UCSD-AML1 (cell line): ENCODE measurements at regions not wholly inside any gene's neighbourhood (a gene's known extent, or its start where the extent isn't known, plus 50 kb on each side); places are given as distances from the start of the nearest gene placed in this dataset.
A peak's percentile ranks its signal among the peaks of the same experiment; 100 is the strongest.

Experiments
- DNase-seq: peaks from one replicate; lab custom pipeline; 2025; ENCODE audit not compliant: unreplicated experiment; lab: John Stamatoyannopoulos, UW

DNA sequence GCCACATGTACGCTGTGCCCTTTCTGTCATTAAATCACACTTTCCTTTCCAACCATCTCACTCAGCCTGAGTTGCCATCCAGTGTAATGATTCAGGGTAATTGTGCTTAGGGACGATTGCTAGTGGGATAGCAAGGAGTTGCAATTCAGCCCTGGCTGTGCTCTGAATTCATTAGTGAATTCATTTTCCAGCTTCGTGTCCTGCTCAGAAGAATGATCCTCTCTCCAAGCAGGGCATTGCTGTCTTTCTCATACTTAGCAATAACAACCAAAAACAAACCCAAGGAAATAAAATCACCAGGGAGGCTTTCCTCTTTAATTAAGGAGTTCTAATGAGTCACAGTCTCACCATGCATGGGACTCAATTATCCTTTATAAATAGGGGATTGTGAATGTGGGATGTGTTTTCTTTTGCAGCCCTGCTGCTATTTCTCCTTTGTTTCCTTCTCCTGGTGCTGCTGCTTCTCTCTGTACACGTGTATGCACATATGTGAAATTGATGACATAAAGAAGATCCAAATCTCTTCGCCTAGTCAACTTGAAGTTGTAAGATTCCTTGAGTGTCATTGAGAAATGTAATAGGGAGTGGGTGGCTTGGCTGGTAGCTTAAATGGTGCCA lies 167.0 kb downstream of the TSEN15 start:
- no peak for DNase-seq

DNA sequence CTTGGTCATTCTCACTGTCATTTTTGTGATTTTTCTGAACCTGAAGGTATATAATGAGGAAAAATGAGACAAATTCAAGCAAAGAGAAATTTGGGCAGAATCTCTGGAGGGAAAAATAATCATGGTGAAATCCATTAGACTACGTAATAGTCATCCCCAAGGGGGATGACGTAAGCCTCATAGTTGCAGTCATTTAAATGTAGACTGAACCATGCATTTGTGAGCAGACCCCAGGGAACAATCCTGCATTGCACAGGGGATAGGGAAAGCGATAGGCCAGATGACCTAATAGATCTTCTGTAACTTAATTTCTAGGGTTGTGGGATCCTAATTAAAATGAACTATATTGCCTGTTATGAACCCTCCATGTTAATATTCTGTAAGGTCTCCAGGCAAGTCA lies 167.4 kb upstream of the C1orf21 start:
- no peak for DNase-seq

DNA sequence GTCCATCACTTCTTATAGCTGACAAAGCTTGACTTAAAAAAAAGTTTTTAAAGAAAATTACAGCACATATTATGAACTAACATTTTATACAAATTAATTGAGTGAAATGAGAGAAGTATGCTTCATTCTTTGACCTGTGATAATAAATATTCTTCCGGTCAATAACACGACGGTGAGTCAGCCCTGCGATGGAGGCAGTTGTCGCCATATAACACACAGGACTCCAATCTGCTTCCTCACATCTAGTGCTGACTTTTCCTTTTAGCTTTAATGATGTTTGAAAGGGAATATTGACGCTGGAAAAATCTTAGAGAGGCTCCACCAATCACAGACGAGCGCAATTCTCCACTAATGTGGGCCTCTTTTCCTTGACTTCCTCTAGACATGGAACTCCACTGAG lies 166.9 kb upstream of the C1orf21 start:
- no peak for DNase-seq

- DNase-seq = no peak
These were observed 165.7 kb upstream of the C1orf21 start for GRCh38 chr1:184221087-184221486.

DNA sequence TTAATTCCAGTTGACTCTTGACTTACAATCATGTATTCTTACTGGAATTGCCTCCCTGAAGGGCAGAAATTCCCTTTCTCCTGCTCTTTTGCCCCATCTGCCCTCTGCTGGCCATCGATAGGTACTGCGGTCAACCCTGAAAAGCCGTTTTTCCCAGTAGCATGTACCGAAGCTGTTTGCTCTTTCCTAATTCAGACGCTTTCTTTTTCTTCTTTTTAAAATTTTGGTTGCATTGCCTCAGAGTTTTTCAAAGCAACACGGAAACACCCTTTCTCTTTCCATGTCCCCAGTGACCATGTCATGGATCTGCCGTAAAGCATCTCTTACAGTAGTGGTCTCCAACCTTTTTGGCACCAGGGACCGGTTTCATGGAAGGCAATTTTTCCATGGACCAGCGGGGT lies 164.2 kb upstream of the C1orf21 start:
- DNase-seq = peak; percentile 31

GRCh38 chr1:184223216-184223615 lies 163.6 kb upstream of the C1orf21 start:
- DNase-seq = no peak

GRCh38 chr1:184225283-184226099 lies 161.3 kb upstream of the C1orf21 start:
- DNase-seq = no peak

DNA sequence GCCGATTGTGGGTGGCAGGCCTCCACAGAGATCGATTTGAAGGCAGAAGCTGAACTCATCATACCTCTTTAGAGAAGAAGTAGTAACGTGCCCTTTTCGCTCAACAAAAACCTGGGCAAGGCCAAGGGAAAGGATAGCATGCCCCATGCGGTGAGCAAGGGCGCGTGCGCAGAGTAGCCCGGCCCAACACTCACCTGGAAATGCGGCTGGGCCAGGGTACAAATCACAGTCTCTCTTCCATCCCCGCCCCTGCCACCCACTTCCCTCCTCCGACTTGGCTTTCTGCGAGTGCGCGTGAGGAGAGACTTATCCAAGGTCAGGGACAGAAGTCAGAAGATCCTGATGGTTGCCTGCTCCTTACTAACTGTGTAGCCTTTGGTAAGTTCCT lies 160.7 kb upstream of the C1orf21 start:
- no peak for DNase-seq

DNA sequence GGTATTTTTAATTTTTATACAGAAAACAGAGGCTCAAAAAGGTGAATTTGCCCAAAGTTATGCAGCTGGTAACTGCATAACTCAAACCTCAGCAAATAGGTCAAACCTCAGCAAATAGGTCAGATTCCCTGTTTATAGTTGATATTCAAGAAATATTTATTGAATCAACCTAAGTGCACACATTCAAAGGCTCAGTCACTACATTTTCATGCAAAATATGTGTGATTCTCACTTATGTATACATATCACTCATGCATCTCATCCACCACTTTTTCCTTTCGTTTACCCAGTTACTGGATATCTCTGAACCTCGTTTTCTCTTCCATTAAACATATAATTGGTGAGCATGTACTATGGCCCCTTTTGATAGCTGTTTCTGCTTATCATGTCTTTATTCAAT lies 158.3 kb upstream of the C1orf21 start:
- no peak for DNase-seq

DNA sequence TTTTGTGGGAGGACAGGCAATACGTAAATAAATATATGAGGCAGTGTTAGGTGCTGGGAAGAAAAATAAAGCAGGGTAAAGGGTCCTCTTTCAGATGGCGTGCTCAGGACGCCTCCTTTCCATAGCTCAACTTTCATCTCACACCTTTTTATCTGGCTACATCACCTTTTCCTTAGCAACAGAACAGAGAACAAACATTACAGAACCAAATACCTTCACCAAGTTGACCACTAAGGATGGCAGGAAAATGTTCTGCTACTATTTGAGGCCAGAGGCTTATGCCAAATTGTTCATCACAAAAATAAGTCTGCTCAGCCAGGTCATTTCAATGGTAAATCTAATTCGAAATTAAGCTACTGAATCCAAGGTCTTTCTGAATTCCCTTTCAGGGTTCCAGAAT lies 149.2 kb upstream of the C1orf21 start:
- no peak for DNase-seq

GRCh38 chr1:184241446-184241845 lies 145.4 kb upstream of the C1orf21 start:
- DNase-seq = no peak

GRCh38 chr1:184242507-184242943 lies 144.3 kb upstream of the C1orf21 start:
- DNase-seq = no peak

GRCh38 chr1:184244962-184245361 lies 141.9 kb upstream of the C1orf21 start:
- no peak for DNase-seq

DNA sequence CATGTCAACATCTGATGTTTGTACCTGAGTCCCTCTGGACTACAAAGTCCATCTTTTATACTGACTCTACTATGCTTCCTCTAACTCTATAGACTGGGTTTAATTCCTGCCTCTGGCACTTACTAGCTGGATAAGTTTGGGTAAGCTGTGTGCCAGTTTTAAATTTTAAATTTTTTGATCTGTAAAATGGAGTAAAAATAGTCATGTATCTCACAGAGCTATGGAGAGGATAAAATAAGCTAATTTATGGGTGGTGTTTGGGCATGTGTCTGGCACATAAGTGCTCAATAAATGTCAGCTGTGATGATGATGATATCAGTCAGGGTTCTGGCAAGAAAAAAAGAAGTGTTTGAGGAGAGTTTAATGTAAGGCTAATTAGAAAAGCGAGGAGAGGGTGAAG lies 139.2 kb upstream of the C1orf21 start:
- no peak for DNase-seq

GRCh38 chr1:184253921-184254320 lies 132.9 kb upstream of the C1orf21 start:
- no peak for DNase-seq

DNA sequence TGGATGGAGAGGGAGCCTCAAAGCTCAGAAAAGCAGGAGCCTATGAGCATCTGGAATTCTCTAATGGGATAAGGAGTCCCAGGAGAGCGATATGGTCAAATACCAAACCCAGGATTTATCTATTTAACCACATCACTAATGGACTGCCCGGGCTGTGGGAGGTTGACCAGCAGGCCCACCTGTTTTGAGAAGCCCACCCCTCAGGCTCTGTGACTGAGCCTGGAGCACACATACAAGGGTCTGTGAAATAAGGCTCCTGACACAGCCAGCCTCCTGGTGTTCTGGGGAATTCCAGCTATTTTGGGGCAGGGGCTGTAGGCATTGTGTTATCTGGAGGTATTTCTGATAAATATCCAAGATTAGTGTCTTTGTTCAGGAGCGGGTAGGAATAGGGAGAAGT lies 132.0 kb upstream of the C1orf21 start:
- DNase-seq = no peak

DNA sequence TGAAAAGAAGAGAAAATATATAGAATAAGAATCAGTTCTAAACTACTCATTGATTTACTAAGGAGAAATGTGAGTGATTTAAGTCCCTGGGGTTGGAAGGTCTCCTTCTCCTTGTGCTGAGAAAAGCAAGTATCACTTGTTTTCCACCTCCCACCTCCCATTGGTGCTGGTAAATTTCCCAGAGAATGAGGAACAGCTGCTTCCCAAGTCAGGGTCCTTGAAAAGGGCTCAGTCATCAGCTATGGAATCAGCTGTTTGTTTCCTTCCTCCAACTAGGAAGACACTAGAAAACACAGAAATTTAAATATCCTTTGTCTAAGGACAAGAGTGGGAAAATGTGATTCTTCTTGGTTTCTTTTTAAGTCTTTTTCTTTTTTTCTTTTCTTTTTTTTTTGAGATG lies 131.3 kb upstream of the C1orf21 start:
- no peak for DNase-seq

- DNase-seq = no peak
These were observed 129.0 kb upstream of the C1orf21 start for GRCh38 chr1:184257873-184258272.

DNA sequence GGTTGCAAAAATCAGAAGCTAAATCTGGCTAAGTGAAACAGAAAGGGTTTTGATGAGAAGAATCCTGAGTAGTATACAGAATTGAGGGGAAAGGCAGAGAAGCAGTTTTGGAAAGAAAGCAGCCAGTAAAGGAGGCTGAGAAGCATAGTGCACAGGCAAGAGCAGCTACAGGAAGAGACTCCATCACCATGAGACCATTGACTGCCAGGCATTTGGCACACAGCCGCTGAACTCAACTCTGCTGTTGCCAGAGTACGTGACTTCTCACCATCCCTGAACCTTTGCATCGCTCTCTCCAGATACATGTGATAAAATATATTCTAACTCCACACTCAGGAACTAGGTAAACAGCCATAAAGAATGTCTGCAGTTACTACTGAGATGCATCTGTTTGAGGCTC lies 128.3 kb upstream of the C1orf21 start:
- DNase-seq = no peak

- DNase-seq = no peak
These were observed 126.4 kb upstream of the C1orf21 start for GRCh38 chr1:184260382-184260781.

DNA sequence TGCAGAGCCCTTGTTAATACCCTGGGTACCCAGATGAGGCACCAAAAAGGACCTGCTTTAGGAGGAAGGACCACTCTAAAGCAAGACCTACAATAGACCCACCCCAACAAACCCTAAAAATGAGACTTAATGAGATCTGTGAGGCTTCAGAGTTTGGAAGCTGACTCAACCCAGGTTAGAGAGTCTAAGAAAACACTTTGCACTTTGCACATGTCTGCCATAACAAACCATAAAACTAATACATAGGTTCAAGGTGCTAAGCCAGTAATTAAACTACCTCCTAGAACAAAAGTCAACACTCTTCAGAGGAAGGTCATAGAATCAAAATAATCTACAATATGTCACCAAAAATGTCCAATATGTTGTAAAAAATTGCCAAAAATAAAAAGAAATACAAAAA lies 124.7 kb upstream of the C1orf21 start:
- DNase-seq = no peak

DNA sequence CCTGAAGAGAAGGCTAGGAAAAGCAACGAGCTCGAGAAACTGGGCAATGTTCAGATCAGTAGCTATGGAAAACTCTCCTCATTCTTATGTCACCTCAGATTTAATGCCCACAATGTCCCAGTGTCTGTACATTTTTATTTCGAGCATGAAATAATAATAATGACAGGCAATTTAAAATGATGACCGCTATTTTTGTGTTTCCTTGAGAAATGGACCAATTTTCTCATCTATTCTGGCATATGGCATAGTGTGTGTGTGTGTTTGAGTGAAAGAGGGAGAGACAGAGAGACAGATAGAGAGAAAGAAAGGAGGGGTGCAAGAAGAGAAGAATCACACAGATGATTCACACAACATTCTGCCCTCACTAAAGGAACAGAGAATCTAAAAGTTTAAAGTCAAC lies 119.1 kb upstream of the C1orf21 start:
- no peak for DNase-seq

DNA sequence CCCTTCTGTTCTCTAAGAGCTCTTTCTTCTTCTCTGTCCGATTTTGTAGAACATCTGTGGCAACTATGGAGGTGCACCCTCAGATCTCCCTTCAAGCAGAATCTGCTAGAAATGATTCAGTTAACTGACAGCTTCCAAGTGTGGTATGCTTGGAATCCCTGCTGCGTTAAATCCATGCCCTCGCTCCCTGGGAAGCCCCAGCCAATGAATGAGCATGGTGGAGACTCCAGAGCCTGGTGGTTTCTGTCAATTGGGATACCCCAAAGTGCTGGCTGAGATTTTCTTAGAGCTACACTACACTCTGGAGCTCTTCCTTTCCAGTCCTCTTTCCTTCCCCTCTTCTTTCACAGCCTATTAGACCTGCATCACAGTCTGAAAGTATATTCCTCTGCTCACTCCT lies 116.3 kb upstream of the C1orf21 start:
- no peak for DNase-seq
